HEK293 (cell line): ENCODE measurements at regions not wholly inside any gene's neighbourhood (a gene's known extent, or its start where the extent isn't known, plus 50 kb on each side); places are given as distances from the start of the nearest gene placed in this dataset.

Source experiments
- TCF7L2 ChIP-seq: IDR thresholded peaks from 2 replicates; pipeline ENCODE4 v1.6.1; 2011; ENCODE audit warnings: low read depth, mild to moderate bottlenecking, inconsistent platforms, low read length, moderate library complexity, borderline replicate concordance
- ZNF335 ChIP-seq: fragments of 450-650 bp; formaldehyde crosslinking; conservative IDR thresholded peaks from 2 replicates; pipeline ENCODE4 v1.5.1; 2016; ENCODE audit warnings: missing biosample characterization, missing genetic modification characterization
- TF ChIP-seq, protein P1 (sequence below): fragments of 450-650 bp; formaldehyde crosslinking; IDR thresholded peaks from 2 replicates; pipeline ENCODE4 v1.5.1; 2016; ENCODE audit warnings: missing biosample characterization, missing genetic modification characterization
- TF ChIP-seq, protein P2 (sequence below): fragments of 450-650 bp; formaldehyde crosslinking; IDR thresholded peaks from 2 replicates; pipeline ENCODE4 v1.5.1; 2016; ENCODE audit warnings: missing biosample characterization, missing genetic modification characterization
- TF ChIP-seq, protein P3 (sequence below): fragments of 450-650 bp; formaldehyde crosslinking; IDR thresholded peaks from 2 replicates; pipeline ENCODE4 v1.5.1; 2016; ENCODE audit warnings: missing biosample characterization, missing genetic modification characterization
- TF ChIP-seq, protein P4 (sequence below): sonication (generic); formaldehyde crosslinking; IDR thresholded peaks from 2 replicates; pipeline ENCODE4 v1.8.1; 2022; ENCODE audit warnings: mild to moderate bottlenecking, moderate library complexity, missing genetic modification reagents

DNA sequence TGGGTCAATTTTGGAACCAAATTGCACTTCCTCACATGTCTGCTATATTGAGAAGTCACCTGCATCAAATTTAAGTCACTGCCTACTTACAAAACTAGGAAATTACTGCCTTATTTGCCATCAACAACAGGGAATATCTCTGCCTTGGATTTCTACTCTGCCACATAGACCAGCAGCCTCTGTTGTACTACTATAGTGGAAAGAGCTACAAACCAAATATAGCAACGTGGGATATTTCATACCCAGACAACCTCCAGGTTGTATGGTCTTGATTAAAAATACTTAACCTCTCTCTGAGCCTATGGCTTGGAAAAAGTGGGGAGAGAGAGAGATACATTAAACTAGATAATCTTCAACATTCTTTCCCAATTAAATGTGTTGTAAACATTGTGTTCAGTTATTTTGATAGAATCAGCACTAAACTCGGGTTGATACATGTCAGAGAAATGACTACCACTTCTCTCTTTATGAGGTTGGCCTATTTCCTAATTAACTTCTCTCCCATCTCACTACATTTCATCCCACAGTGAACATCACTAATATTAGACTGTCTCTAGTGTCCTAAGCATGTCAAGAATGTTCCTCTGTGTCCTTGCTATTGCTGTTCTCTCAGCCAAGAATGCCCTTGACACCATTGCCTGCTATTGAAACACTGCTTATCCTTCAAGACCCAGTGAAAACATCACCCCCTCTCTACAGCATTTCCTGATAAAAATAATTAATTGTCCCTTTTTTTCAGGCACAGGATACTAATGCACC, 421.2 kb downstream of the IPMK start:
- TF ChIP-seq, protein P1, sequence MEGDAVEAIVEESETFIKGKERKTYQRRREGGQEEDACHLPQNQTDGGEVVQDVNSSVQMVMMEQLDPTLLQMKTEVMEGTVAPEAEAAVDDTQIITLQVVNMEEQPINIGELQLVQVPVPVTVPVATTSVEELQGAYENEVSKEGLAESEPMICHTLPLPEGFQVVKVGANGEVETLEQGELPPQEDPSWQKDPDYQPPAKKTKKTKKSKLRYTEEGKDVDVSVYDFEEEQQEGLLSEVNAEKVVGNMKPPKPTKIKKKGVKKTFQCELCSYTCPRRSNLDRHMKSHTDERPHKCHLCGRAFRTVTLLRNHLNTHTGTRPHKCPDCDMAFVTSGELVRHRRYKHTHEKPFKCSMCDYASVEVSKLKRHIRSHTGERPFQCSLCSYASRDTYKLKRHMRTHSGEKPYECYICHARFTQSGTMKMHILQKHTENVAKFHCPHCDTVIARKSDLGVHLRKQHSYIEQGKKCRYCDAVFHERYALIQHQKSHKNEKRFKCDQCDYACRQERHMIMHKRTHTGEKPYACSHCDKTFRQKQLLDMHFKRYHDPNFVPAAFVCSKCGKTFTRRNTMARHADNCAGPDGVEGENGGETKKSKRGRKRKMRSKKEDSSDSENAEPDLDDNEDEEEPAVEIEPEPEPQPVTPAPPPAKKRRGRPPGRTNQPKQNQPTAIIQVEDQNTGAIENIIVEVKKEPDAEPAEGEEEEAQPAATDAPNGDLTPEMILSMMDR (tag by site-specific recombination), result no peak
- TF ChIP-seq, protein P2, sequence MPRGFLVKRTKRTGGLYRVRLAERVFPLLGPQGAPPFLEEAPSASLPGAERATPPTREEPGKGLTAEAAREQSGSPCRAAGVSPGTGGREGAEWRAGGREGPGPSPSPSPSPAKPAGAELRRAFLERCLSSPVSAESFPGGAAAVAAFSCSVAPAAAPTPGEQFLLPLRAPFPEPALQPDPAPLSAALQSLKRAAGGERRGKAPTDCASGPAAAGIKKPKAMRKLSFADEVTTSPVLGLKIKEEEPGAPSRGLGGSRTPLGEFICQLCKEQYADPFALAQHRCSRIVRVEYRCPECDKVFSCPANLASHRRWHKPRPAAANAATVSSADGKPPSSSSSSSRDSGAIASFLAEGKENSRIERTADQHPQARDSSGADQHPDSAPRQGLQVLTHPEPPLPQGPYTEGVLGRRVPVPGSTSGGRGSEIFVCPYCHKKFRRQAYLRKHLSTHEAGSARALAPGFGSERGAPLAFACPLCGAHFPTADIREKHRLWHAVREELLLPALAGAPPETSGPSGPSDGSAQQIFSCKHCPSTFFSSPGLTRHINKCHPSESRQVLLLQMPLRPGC (tag by site-specific recombination), result no peak
- TF ChIP-seq ZNF335, result no peak
- TF ChIP-seq, protein P3, sequence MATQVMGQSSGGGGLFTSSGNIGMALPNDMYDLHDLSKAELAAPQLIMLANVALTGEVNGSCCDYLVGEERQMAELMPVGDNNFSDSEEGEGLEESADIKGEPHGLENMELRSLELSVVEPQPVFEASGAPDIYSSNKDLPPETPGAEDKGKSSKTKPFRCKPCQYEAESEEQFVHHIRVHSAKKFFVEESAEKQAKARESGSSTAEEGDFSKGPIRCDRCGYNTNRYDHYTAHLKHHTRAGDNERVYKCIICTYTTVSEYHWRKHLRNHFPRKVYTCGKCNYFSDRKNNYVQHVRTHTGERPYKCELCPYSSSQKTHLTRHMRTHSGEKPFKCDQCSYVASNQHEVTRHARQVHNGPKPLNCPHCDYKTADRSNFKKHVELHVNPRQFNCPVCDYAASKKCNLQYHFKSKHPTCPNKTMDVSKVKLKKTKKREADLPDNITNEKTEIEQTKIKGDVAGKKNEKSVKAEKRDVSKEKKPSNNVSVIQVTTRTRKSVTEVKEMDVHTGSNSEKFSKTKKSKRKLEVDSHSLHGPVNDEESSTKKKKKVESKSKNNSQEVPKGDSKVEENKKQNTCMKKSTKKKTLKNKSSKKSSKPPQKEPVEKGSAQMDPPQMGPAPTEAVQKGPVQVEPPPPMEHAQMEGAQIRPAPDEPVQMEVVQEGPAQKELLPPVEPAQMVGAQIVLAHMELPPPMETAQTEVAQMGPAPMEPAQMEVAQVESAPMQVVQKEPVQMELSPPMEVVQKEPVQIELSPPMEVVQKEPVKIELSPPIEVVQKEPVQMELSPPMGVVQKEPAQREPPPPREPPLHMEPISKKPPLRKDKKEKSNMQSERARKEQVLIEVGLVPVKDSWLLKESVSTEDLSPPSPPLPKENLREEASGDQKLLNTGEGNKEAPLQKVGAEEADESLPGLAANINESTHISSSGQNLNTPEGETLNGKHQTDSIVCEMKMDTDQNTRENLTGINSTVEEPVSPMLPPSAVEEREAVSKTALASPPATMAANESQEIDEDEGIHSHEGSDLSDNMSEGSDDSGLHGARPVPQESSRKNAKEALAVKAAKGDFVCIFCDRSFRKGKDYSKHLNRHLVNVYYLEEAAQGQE (tag by site-specific recombination), result no peak
- TF ChIP-seq, protein P4, sequence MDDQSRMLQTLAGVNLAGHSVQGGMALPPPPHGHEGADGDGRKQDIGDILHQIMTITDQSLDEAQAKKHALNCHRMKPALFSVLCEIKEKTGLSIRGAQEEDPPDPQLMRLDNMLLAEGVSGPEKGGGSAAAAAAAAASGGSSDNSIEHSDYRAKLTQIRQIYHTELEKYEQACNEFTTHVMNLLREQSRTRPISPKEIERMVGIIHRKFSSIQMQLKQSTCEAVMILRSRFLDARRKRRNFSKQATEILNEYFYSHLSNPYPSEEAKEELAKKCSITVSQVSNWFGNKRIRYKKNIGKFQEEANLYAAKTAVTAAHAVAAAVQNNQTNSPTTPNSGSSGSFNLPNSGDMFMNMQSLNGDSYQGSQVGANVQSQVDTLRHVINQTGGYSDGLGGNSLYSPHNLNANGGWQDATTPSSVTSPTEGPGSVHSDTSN (CRISPR knock-in tag), result no peak
- TF ChIP-seq TCF7L2, result no peak
